ENCODE measurements at regions not wholly inside any gene's neighbourhood (a gene's known extent, or its start where the extent isn't known, plus 50 kb on each side); places are given as distances from the start of the nearest gene placed in this dataset.
A peak's percentile ranks its signal among the peaks of the same experiment; 100 is the strongest.
"Not testable (repeated sequence)": the region's sequence is repeated elsewhere in the genome, so short reads cannot be mapped to it uniquely, and the experiment has no call there.

DNA sequence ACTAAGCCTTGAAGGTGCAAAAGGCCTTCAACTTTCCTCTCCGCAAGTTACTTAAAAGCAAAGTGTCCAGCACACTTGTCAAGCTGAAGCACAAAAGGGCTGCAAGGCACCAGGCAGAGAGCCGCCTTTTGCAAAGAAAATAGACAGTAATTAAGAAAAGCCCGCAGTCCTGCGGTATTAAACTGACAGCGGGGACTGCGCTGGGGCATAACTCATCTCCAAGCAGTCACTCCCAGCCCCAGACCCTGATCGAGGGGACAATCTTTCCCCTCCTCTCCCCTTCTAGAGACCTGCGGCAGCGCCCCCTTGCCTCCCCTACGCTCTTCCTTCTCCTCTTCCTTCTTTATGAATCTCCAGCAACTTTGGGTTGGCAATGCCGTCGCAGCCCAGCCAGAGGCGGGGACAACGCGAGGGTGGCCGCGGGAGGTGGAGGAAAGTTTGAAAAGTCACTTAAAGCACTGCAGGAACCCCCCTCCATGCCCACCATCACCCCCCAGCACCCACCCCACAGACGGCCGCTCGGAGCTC, 200.9 kb upstream of the CAND1 start:
- Histone ChIP-seq H3K4me3 (peak overlapping the region; percentile 54), H3K27ac (no peak overlapping the region)
- intact Hi-C loops (cut with DNase I) = no loop called here

DNA sequence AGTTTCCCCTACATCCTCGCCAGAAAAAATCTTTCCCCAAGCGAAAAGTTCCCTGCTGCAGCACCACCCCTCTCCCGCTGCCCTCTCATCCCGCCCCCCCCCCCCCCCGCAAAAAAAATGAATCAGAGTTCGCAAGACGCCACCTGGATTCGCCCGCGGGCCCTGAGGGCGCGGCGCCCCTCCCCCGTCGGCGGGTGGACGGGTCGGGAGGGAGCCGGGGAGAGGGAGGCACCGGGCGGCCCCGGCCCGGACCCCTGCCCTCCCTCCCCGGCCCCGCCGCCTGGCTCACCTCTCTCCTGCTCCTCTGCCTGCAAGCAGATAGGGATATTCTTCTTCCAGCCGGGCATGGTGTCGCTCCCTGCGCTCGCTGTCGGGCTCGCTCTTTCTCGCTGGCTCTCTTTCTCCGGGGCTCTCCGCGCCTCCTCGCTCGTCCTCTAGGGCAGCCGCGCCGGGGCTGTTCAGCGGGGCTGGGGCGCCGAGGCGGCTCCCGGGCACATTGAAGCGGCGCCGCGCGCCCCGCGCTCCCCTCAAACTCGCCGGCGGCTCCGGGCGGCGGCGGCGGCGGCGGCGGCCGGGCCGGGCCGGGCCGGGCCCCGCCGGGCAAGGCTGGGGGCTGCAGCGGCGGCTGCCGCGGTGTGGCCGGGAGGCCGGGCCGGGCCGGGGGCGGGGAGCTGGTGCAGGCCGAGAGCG, 200.3 kb upstream of the CAND1 start:
- Histone ChIP-seq H3K9ac (ENCODE audit: low read depth in 2 of 2, low read length in 2 of 2) (no peak overlapping the region), H3K27ac (no peak overlapping the region), H3K36me3 (no peaks in the 10 kb centered on the region), H3K4me1 (no peaks in the 10 kb centered on the region), H3K4me3 (peak overlapping the region; percentile 54), H3K27me3 (no peaks in the 10 kb centered on the region), H3K9me3 (no peaks in the 10 kb centered on the region)
- DNase-seq = peak; percentile 70
- intact Hi-C loops (cut with DNase I) = no loop called here
- TF ChIP-seq, protein P1, sequence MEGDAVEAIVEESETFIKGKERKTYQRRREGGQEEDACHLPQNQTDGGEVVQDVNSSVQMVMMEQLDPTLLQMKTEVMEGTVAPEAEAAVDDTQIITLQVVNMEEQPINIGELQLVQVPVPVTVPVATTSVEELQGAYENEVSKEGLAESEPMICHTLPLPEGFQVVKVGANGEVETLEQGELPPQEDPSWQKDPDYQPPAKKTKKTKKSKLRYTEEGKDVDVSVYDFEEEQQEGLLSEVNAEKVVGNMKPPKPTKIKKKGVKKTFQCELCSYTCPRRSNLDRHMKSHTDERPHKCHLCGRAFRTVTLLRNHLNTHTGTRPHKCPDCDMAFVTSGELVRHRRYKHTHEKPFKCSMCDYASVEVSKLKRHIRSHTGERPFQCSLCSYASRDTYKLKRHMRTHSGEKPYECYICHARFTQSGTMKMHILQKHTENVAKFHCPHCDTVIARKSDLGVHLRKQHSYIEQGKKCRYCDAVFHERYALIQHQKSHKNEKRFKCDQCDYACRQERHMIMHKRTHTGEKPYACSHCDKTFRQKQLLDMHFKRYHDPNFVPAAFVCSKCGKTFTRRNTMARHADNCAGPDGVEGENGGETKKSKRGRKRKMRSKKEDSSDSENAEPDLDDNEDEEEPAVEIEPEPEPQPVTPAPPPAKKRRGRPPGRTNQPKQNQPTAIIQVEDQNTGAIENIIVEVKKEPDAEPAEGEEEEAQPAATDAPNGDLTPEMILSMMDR (IDR thresholded peaks at IDR 0.05) = no peak

More for the DNA sequence above, 200.9 kb upstream of the CAND1 start:
- no peaks in the 10 kb centered on the region for H3K4me1 ChIP-seq
- TF ChIP-seq, protein P1 (IDR thresholded peaks at IDR 0.05) = no peak
- no peaks in the 10 kb centered on the region for H3K27me3 ChIP-seq
- no peaks in the 10 kb centered on the region for H3K9me3 ChIP-seq
- peak; percentile 29 for DNase-seq
- H3K36me3 ChIP-seq = no peaks in the 10 kb centered on the region
- peak overlapping the region; percentile 26 to 28 for H3K9ac ChIP-seq (ENCODE audit: low read depth in 2 of 2, low read length in 2 of 2)

DNA sequence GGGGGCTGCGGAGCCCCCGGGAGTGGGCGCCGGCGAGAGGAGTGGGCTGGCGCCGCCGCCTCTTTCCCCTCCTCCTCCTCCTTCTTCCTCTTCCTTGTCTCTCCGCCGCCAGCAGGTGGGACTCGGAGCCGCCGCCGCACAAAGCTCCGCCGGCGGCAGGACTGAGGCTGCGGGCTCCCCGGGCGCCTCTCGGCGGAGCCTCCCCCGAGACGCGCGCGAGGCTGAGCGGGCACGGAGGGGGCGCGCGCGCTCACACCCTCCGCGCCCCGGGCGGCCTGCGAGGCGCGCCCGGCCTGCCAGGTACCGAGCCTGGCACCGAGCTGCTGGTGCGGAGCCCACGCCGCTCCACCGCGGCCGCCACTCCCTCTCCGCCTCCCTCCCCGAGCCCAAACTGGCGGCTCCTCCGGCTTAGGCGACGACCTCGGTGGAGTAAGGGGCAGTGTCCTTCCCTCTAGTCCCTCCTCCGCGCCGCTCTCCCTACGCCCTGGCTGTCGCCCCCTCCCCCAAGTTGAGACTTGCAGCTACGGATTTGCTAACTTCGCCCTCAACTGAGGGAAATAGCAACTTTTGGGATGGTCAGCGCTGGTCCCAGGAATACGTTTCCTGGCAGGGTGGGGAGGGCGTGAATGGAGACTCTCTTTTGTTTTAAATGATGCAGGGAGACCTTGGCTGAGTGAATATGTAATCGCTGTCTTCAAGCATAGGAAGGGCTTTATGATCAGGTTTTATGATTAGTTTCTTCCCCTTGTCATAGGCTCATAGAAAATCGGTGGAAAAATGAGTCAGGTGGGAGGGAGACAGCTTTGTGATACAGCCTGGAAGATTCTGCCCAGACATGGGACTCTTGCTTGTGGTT, 199.5 kb upstream of the CAND1 start:
- Histone ChIP-seq H3K27me3 (no peaks in the 10 kb centered on the region), H3K27ac (no peak overlapping the region), H3K9me3 (no peaks in the 10 kb centered on the region), H3K9ac (ENCODE audit: low read depth in 2 of 2, low read length in 2 of 2) (peak overlapping the region in 1 of 2 donors; percentile 75), H3K4me3 (peak overlapping the region; percentile 54), H3K36me3 (no peaks in the 10 kb centered on the region), H3K4me1 (no peaks in the 10 kb centered on the region)
- TF ChIP-seq, protein P1 (IDR thresholded peaks at IDR 0.05) = no peak
- DNase-seq = peak; percentile 26
- intact Hi-C loops (cut with DNase I) = no loop called here

DNA sequence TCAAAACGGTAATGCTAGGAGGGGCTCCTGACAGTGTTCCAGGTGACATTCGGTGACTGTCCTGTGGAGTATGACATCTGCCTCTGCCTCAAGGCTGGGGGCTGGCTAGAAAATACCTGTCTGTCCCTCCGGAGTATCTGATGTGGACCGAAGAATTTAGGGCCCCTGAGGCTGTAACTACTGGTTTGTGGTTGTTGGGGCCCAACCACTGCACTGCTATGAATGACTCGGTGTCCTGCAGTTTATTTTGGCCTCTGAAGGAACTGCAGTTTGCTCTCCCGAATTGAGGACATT, 198.9 kb upstream of the CAND1 start:
- H3K27ac ChIP-seq = no peak overlapping the region
- TF ChIP-seq, protein P1 (IDR thresholded peaks at IDR 0.05) = no peak
- no peaks in the 10 kb centered on the region for H3K27me3 ChIP-seq
- DNase-seq = no peak
- H3K4me3 ChIP-seq = no peak overlapping the region
- no peaks in the 10 kb centered on the region for H3K36me3 ChIP-seq
- H3K9me3 ChIP-seq = no peaks in the 10 kb centered on the region
- no peak overlapping the region for H3K9ac ChIP-seq (ENCODE audit: low read depth in 2 of 2, low read length in 2 of 2)
- intact Hi-C loops (cut with DNase I) = no loop called here
- no peaks in the 10 kb centered on the region for H3K4me1 ChIP-seq

DNA sequence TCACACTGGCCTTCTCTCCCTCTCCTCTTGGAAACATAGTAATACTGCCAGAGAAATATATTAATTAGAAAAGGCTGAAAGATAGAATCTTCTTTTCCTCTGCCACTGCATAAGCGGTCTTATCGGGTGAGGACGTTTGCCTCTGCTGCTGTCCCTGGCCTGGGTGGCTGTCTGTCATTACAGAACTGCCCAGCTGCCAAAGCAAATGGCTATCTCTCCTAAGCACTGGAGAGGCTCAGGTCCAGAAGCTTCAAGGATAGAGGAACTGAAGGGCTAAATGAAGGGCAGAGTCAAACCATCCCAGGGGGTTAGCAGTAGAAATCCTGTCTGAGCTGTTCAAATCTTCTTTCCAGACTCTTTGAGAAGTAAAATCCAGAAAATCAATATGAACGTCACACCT, 198.6 kb upstream of the CAND1 start:
- Histone ChIP-seq H3K4me3 (no peak overlapping the region), H3K27ac (no peak overlapping the region), H3K9ac (ENCODE audit: low read depth in 2 of 2, low read length in 2 of 2) (no peak overlapping the region), H3K9me3 (no peaks in the 10 kb centered on the region), H3K27me3 (no peaks in the 10 kb centered on the region), H3K36me3 (no peaks in the 10 kb centered on the region), H3K4me1 (no peaks in the 10 kb centered on the region)
- TF ChIP-seq, protein P1 (IDR thresholded peaks at IDR 0.05) = no peak
- intact Hi-C loops (cut with DNase I) = no loop called here
- no peak for DNase-seq

DNA sequence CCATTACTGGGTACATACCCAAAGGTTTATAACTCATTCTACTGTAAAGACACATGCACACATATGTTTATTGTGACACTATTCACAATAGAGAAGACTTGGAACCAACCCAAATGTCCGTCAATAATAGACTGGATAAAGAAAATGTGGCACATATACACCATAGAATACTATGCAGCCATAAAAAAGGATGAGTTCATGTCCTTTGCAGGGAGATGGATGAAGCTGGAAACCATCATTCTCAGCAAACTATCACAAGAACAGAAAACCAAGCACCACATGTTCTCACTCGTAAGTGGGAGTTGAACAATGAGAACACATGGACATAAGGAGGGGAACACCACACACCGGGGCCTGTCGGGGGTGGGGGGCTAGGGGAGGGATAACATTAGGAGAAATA, 196.9 kb upstream of the CAND1 start:
- DNase-seq; H3K27me3 ChIP-seq; H3K9me3 ChIP-seq; H3K4me3 ChIP-seq; H3K27ac ChIP-seq; H3K4me1 ChIP-seq; H3K9ac ChIP-seq (ENCODE audit: low read depth in 2 of 2, low read length in 2 of 2); intact Hi-C loops (cut with DNase I); H3K36me3 ChIP-seq: not testable (repeated sequence)
